ENCODE measurements at regions not wholly inside any gene's neighbourhood (a gene's known extent, or its start where the extent isn't known, plus 50 kb on each side); places are given as distances from the start of the nearest gene placed in this dataset.
"Not testable (repeated sequence)": the region's sequence is repeated elsewhere in the genome, so short reads cannot be mapped to it uniquely, and the experiment has no call there.

GRCh38 chr4:86500527-86500926, 93.6 kb upstream of the PTPN13 start:
- no peaks in the 10 kb centered on the region for H3K36me3 Mint-ChIP-seq
- no peaks in the 10 kb centered on the region for H3K9me3 Mint-ChIP-seq
- H3K27me3 Mint-ChIP-seq = no peaks in the 10 kb centered on the region
- DNase-seq (ENCODE audit: extremely low spot score, unreplicated experiment) = no peak
- peaks cover 14% of the 10 kb centered on the region for H3K4me1 Mint-ChIP-seq (ENCODE audit: unreplicated experiment)
- no peak for TF ChIP-seq CTCF (conservative IDR thresholded peaks at IDR 0.05)
- no peak overlapping the region for H3K4me3 Mint-ChIP-seq
- no peak overlapping the region for H3K27ac Mint-ChIP-seq

- no peak overlapping the region for H3K27ac Mint-ChIP-seq
- H3K4me3 Mint-ChIP-seq = no peak overlapping the region
- H3K4me1 Mint-ChIP-seq (ENCODE audit: unreplicated experiment) = peaks cover 18% of the 10 kb centered on the region
- H3K27me3 Mint-ChIP-seq = no peaks in the 10 kb centered on the region
- H3K9me3 Mint-ChIP-seq = no peaks in the 10 kb centered on the region
- no peak for TF ChIP-seq CTCF (conservative IDR thresholded peaks at IDR 0.05)
- H3K36me3 Mint-ChIP-seq = no peaks in the 10 kb centered on the region
- no peak for DNase-seq (ENCODE audit: extremely low spot score, unreplicated experiment)
Measured at GRCh38 chr4:86502081-86502480, 92.0 kb upstream of the PTPN13 start.

GRCh38 chr4:86506591-86506990, 87.5 kb upstream of the PTPN13 start:
- DNase-seq (ENCODE audit: extremely low spot score, unreplicated experiment) = no peak
- Mint-ChIP-seq H3K9me3 (no peaks in the 10 kb centered on the region), H3K27ac (peak overlapping the region; percentile 31), H3K4me1 (ENCODE audit: unreplicated experiment) (peaks cover 14% of the 10 kb centered on the region), H3K36me3 (no peaks in the 10 kb centered on the region), H3K4me3 (no peak overlapping the region), H3K27me3 (no peaks in the 10 kb centered on the region)
- no peak for TF ChIP-seq CTCF (conservative IDR thresholded peaks at IDR 0.05)

GRCh38 chr4:86508436-86508835, 85.7 kb upstream of the PTPN13 start:
- no peak for DNase-seq (ENCODE audit: extremely low spot score, unreplicated experiment)
- Mint-ChIP-seq H3K9me3 (no peaks in the 10 kb centered on the region), H3K27ac (no peak overlapping the region), H3K36me3 (no peaks in the 10 kb centered on the region), H3K27me3 (no peaks in the 10 kb centered on the region), H3K4me3 (no peak overlapping the region), H3K4me1 (ENCODE audit: unreplicated experiment) (peaks cover 14% of the 10 kb centered on the region)
- no peak for TF ChIP-seq CTCF (conservative IDR thresholded peaks at IDR 0.05)

GRCh38 chr4:86511590-86511989, 82.5 kb upstream of the PTPN13 start:
- Mint-ChIP-seq H3K27me3 (no peaks in the 10 kb centered on the region), H3K27ac (no peak overlapping the region), H3K4me3 (no peak overlapping the region), H3K4me1 (ENCODE audit: unreplicated experiment) (peaks cover 10% of the 10 kb centered on the region), H3K36me3 (no peaks in the 10 kb centered on the region), H3K9me3 (no peaks in the 10 kb centered on the region)
- no peak for DNase-seq (ENCODE audit: extremely low spot score, unreplicated experiment)
- TF ChIP-seq CTCF (conservative IDR thresholded peaks at IDR 0.05) = no peak

GRCh38 chr4:86512631-86513030, 81.5 kb upstream of the PTPN13 start:
- H3K4me1 Mint-ChIP-seq (ENCODE audit: unreplicated experiment) = peaks cover 10% of the 10 kb centered on the region
- no peaks in the 10 kb centered on the region for H3K36me3 Mint-ChIP-seq
- no peak overlapping the region for H3K4me3 Mint-ChIP-seq
- H3K27me3 Mint-ChIP-seq = no peaks in the 10 kb centered on the region
- H3K27ac Mint-ChIP-seq = no peak overlapping the region
- DNase-seq (ENCODE audit: extremely low spot score, unreplicated experiment) = no peak
- no peaks in the 10 kb centered on the region for H3K9me3 Mint-ChIP-seq
- no peak for TF ChIP-seq CTCF (conservative IDR thresholded peaks at IDR 0.05)

GRCh38 chr4:86515963-86516362, 78.2 kb upstream of the PTPN13 start:
- not testable (repeated sequence) for H3K4me1 Mint-ChIP-seq (ENCODE audit: unreplicated experiment); H3K27ac Mint-ChIP-seq; H3K27me3 Mint-ChIP-seq; H3K4me3 Mint-ChIP-seq; H3K36me3 Mint-ChIP-seq; DNase-seq (ENCODE audit: extremely low spot score, unreplicated experiment)
- H3K9me3 Mint-ChIP-seq = peaks cover 11% of the 10 kb centered on the region
